GM04503 (cell line): ENCODE measurements at regions not wholly inside any gene's neighbourhood (a gene's known extent, or its start where the extent isn't known, plus 50 kb on each side); places are given as distances from the start of the nearest gene placed in this dataset.

ENCODE experiments used
- DNase-seq: peaks from one replicate; pipeline ENCODE4 v3.0.0-alpha.2; 2012; ENCODE audit warnings: low read depth

DNA sequence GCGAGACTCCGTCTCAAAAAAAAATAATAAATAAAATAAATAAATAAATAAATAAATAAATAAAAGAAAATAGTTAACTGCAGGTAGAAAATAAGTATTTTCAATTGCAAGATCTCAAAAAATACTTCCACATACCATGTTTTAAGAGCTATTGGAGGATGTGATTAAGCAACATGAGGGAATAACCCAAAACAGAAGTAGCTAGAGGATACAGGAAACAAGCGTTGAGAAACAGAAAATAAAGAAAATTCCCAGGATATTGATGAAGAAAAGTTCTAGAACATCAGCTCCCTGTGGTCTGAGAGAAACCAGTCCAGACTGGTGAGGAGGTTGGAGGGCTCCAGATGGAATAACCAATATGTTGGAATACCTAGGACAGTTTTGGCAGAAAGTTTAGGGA, 57.3 kb upstream of the RND3 start:
- no peak for DNase-seq

GRCh38 chr2:150542692-150543091, 55.2 kb upstream of the RND3 start:
- DNase-seq, result no peak

DNA sequence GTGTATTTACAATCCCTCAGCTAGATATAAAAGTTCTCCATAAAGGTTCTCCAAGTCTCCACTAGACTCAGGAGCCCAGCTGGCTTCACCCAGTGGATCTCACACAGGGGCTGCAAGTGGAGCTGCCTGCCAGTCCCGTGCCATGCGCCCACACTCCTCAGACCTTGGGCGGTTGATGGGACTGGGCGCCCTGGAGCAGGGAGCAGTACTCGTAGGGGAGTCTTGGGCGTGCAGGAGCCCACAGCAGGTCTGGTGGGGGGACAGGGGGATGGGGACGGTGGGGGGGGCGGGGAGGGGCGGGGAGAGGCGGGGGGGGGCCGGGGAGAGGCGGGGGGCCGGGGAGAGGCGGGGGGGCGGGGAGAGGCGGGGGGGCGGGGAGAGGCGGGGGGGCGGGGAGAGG, 54.7 kb upstream of the RND3 start:
- no peak for DNase-seq

DNA sequence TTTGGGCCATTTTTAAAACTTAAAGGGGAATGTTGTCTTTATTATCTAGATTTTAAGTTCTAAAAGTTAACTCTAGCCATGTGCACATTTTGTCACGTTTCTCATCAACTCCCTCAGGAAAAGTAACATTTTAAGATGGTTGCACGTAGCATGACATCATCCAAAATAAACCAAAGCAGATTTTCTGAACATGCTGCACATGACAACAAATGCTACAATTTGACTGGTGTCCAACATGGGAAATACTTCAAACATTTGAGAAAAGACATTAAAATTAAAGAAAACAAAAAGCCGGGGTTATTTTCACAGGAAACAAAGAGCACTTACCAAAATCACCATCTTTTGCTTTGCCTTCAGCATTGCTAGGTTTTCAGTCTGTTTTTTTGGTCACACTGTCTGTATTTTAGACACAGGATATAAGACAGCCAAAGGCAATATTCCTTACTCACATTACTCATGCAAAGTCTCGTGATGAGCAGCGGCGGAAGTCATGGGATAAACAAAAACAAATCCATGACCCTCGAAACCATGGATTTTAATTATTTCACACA, 51.3 kb upstream of the RND3 start:
- DNase-seq, result peak; percentile 78
